AG09309 (cell line): ENCODE measurements at regions not wholly inside any gene's neighbourhood (a gene's known extent, or its start where the extent isn't known, plus 50 kb on each side); places are given as distances from the start of the nearest gene placed in this dataset.

Experiments used
- DNase-seq: peaks from one replicate; pipeline ENCODE4 v3.0.0-alpha.2; 2010; ENCODE audit warnings: low read depth
- H3K4me3 ChIP-seq: 2 replicates; pipeline ENCODE4 v1.5.1; 2011; ENCODE audit warnings: mild to moderate bottlenecking, low read depth, low read length, moderate library complexity; ENCODE audit not compliant: control insufficient read depth
- TF ChIP-seq, protein P1 (sequence below): IDR thresholded peaks from 2 replicates; pipeline ENCODE4 v1.5.1; 2011; ENCODE audit warnings: mild to moderate bottlenecking, low read depth, low read length, inconsistent platforms; ENCODE audit not compliant: insufficient read depth, control insufficient read depth; ENCODE audit errors: missing control alignments

DNA sequence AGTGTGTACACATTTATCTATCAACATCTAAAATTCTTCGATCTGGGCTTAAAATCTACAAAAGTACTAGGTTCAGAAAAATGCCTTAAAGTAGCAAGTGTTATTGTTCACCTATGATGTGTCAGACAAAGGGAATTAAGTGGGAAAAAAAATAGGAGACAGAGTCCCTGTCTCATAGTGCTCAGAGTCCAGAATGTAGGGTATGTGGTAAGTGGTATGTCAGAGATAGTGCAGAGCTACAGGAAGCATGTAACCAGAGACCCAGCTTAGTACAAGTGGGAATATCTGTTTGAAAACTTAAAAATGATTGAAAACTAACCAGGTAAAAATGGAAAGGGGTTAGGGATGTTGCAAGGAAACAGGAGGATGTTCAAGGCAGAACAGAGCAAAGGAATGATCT, 482.8 kb downstream of the ELAVL2 start:
- H3K4me3 ChIP-seq = no peak overlapping the region
- TF ChIP-seq, protein P1, sequence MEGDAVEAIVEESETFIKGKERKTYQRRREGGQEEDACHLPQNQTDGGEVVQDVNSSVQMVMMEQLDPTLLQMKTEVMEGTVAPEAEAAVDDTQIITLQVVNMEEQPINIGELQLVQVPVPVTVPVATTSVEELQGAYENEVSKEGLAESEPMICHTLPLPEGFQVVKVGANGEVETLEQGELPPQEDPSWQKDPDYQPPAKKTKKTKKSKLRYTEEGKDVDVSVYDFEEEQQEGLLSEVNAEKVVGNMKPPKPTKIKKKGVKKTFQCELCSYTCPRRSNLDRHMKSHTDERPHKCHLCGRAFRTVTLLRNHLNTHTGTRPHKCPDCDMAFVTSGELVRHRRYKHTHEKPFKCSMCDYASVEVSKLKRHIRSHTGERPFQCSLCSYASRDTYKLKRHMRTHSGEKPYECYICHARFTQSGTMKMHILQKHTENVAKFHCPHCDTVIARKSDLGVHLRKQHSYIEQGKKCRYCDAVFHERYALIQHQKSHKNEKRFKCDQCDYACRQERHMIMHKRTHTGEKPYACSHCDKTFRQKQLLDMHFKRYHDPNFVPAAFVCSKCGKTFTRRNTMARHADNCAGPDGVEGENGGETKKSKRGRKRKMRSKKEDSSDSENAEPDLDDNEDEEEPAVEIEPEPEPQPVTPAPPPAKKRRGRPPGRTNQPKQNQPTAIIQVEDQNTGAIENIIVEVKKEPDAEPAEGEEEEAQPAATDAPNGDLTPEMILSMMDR = no peak
- DNase-seq = no peak

- H3K4me3 ChIP-seq = no peak overlapping the region
- TF ChIP-seq, protein P1 = no peak
- DNase-seq = no peak
Observed at GRCh38 chr9:23361096-23361495, 464.9 kb downstream of the ELAVL2 start.

DNA sequence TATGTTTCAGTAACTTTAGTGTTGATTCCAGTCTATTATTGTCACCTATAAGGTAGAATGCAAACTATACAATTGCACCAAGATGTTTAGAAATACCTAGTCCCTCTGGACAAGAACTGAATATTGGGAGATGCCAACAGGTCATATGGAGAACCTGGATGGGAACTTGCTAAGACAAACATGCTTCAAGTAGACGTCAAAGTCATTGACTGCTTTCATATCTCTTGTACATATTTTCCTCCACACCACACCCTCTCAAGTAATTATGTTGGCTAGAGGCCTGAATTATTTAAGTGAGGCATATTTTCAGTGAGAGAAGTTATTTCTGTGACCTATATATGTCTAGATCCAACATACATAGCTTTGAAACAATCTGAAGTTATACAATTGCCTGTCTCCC, 453.3 kb downstream of the ELAVL2 start:
- TF ChIP-seq, protein P1 = no peak
- DNase-seq = no peak
- H3K4me3 ChIP-seq = no peak overlapping the region

GRCh38 chr9:23375511-23375910, 450.5 kb downstream of the ELAVL2 start:
- TF ChIP-seq, protein P1 = no peak
- no peak for DNase-seq
- no peak overlapping the region for H3K4me3 ChIP-seq

DNA sequence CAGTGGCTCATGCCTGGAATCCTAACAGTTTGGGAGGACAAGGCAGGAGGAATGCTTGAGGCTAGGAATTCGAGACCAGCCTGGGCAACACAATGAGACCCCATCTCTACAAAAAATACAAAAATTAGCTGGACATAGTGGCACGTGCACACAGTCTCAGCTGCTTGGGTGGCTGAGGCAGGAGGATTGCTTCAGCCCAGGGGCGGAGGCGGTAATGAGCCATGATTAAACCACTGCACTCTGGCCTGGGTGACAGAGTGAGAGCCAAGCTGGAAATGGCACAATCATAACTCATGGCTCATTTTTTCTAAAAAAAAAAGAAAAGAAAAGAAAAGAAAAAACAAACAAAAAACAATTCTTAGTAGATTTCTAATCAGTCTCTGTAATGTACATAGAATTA, 446.2 kb downstream of the ELAVL2 start:
- TF ChIP-seq, protein P1 = no peak
- no peak overlapping the region for H3K4me3 ChIP-seq
- no peak for DNase-seq

DNA sequence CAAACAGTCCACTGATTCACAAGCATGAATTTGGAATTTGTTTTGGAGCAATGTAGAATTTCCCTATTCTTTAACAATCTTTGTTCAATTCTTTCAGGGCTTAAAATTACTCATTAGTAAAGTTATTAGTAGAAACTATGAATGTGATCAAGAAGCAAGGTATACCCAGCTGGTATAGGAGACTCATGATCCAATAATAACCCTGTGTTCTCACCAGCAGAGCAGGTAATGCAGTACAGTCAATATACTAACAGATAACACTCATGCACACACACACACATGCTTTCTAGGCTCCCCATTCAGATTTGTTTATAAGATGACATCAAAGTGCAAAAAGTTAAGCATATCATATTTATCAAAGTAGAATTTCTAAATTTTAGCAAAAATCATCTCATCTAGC, 445.2 kb downstream of the ELAVL2 start:
- DNase-seq = no peak
- TF ChIP-seq, protein P1 = no peak

GRCh38 chr9:23382418-23382817, 443.6 kb downstream of the ELAVL2 start:
- H3K4me3 ChIP-seq = no peak overlapping the region
- TF ChIP-seq, protein P1 = no peak
- DNase-seq = no peak

More for the DNA sequence above, 445.2 kb downstream of the ELAVL2 start:
- H3K4me3 ChIP-seq = no peak overlapping the region
